Endothelial cell of umbilical vein (primary cell): ENCODE measurements at regions not wholly inside any gene's neighbourhood (a gene's known extent, or its start where the extent isn't known, plus 50 kb on each side); places are given as distances from the start of the nearest gene placed in this dataset.

Source experiments
- BruUV-seq: library from RNA; stranded (reverse); fragments of 400-500 nt; replicated peaks from 2 replicates; lab custom pipeline; 2021; lab: Mats Ljungman, UMichigan
- CTCF ChIA-PET: fragments of 300-600, 350-600 bp; sonication (Branson Sonifier 250); formaldehyde crosslinking; loops from one replicate; lab custom pipeline; 2021; ENCODE audit warnings: antibody characterized with exemption, inconsistent platforms; lab: Charles Lee
- POLR2A ChIA-PET: fragments of 300-600, 350-600 bp; sonication (Branson Sonifier 250); formaldehyde crosslinking; loops from one replicate; lab custom pipeline; 2021; ENCODE audit warnings: antibody characterized with exemption, inconsistent platforms; lab: Charles Lee
- DNase-seq: peaks from one replicate; pipeline ENCODE4 v3.0.0-alpha.2; 2011; ENCODE audit warnings: low read depth, low spot score
- FAIRE-seq: peaks from 2 replicates; lab custom pipeline; 2011; peaks lifted over from hg19 to GRCh38; lab: Jason Lieb, UNC
- H2AFZ ChIP-seq: 2 replicates; pipeline ENCODE4 v1.6.0; 2012; ENCODE audit warnings: low read depth, low read length, control low read depth, inconsistent platforms
- H3K27ac ChIP-seq: 2 replicates; pipeline ENCODE4 v1.5.1; 2011; ENCODE audit warnings: low read depth, mild to moderate bottlenecking, control low read depth, low read length, moderate library complexity; ENCODE audit not compliant: insufficient read depth
- H3K27me3 ChIP-seq, 2 experiments: 2 replicates each; pipeline versions ENCODE4 v1.6.0 to v1.6.1; 2011; ENCODE audit warnings: low read length in 2 of 2, mixed read lengths in 1 of 2; ENCODE audit not compliant: control insufficient read depth in 2 of 2, insufficient read depth in 2 of 2
- H3K36me3 ChIP-seq, 2 experiments: 2 replicates in 1 of 2; 3 replicates in 1 of 2; pipeline ENCODE4 v1.5.1; 2011; ENCODE audit warnings: low read length in 2 of 2, mild to moderate bottlenecking in 1 of 2, moderate library complexity in 1 of 2; ENCODE audit not compliant: control insufficient read depth in 2 of 2, insufficient read depth in 2 of 2; ENCODE audit errors: extremely low read depth in 1 of 2
- H3K4me1 ChIP-seq: 3 replicates; pipeline ENCODE4 v1.5.1; 2011; ENCODE audit warnings: mild to moderate bottlenecking, low read length; ENCODE audit not compliant: control insufficient read depth, insufficient read depth; ENCODE audit errors: extremely low read depth
- H3K4me2 ChIP-seq: 2 replicates; pipeline ENCODE4 v1.6.1; 2011; ENCODE audit warnings: low read length, control low read depth, mixed read lengths; ENCODE audit not compliant: insufficient read depth
- H3K4me3 ChIP-seq, 3 experiments: fragments of 200-600 bp in 1 of 3; sonication (generic), shearing (Covaris generic) in 1 of 3; replicated peaks in 1 of 3; 2 replicates each; pipeline ENCODE4 v1.5.1; 2011 to 2016; ENCODE audit warnings: control low read depth in 3 of 3, low read length in 3 of 3, mild to moderate bottlenecking in 2 of 3, inconsistent platforms in 1 of 3, low read depth in 1 of 3, moderate library complexity in 1 of 3; ENCODE audit not compliant: insufficient read depth in 1 of 3
- H3K79me2 ChIP-seq: 2 replicates; pipeline ENCODE4 v1.6.0; 2012; ENCODE audit warnings: low read length, inconsistent platforms; ENCODE audit not compliant: control insufficient read depth, insufficient read depth
- H3K9ac ChIP-seq: replicated peaks from 2 replicates; pipeline ENCODE3; 2011; ENCODE audit warnings: low read length, control low read depth; ENCODE audit not compliant: insufficient read depth; ENCODE audit errors: extremely low read depth
- H3K9me1 ChIP-seq: replicated peaks from 3 replicates; pipeline ENCODE4 v1.6.0; 2011; ENCODE audit warnings: mild to moderate bottlenecking, low read length; ENCODE audit not compliant: control insufficient read depth, insufficient read depth; ENCODE audit errors: extremely low read depth
- H3K9me3 ChIP-seq: replicated peaks from 2 replicates; pipeline ENCODE4 v1.5.1; 2012; ENCODE audit warnings: low read length, inconsistent platforms; ENCODE audit not compliant: control insufficient read depth, insufficient read depth
- H4K20me1 ChIP-seq: replicated peaks from 2 replicates; pipeline ENCODE3; 2011; ENCODE audit warnings: mild to moderate bottlenecking, low read length; ENCODE audit not compliant: control insufficient read depth, insufficient read depth; ENCODE audit errors: extremely low read depth
- EZH2 ChIP-seq: IDR thresholded peaks from 2 replicates; pipeline ENCODE4 v1.6.1; 2012; ENCODE audit warnings: borderline replicate concordance, low read depth, mild to moderate bottlenecking, moderate library complexity, low read length, inconsistent platforms; ENCODE audit not compliant: severe bottlenecking
- FOS ChIP-seq: IDR thresholded peaks from 2 replicates; pipeline ENCODE4 v1.6.1; 2011; ENCODE audit warnings: mild to moderate bottlenecking, low read length, moderate library complexity, borderline replicate concordance; ENCODE audit not compliant: insufficient read depth
- GATA2 ChIP-seq: IDR thresholded peaks from 2 replicates; pipeline ENCODE4 v1.7.0; 2011; ENCODE audit warnings: low read depth, mild to moderate bottlenecking, moderate library complexity, mixed read lengths, low read length; ENCODE audit not compliant: insufficient read length, insufficient read depth
- JUN ChIP-seq: IDR thresholded peaks from 2 replicates; pipeline ENCODE4 v1.6.1; 2011; ENCODE audit warnings: borderline replicate concordance, low read depth; ENCODE audit not compliant: insufficient read length, insufficient read depth
- MAX ChIP-seq: IDR thresholded peaks from 2 replicates; pipeline ENCODE4 v1.6.1; 2011; ENCODE audit not compliant: insufficient read depth, insufficient read length
- MYC ChIP-seq: IDR thresholded peaks from one replicate; pipeline ENCODE4 v1.6.1; 2011; ENCODE audit warnings: mild to moderate bottlenecking, low read depth, low read length
- POLR2A ChIP-seq: IDR thresholded peaks from 2 replicates; pipeline ENCODE4 v1.6.1; 2012; ENCODE audit warnings: low read depth, mild to moderate bottlenecking, control low read depth, low read length
- POLR2AphosphoS5 ChIP-seq: IDR thresholded peaks from 2 replicates; pipeline ENCODE4 v1.6.1; 2012; ENCODE audit warnings: low read depth, mild to moderate bottlenecking, control low read depth, low read length, moderate library complexity; ENCODE audit not compliant: insufficient read depth
- dilution Hi-C: fragments of 300-500 bp; cut with MboI; formaldehyde crosslinking; loops from one replicate; pipeline ENCODE4 v1.15.0; 2019; ENCODE audit warnings: low sequenced_read_pairs; ENCODE audit not compliant: extremely low pct_ligation_motif_present
- intact Hi-C: fragments of 100-400 bp; cut with micrococcal nuclease; formaldehyde crosslinking; loops from one replicate; pipeline ENCODE4 v1.10.0; 2022
- TF ChIP-seq, protein P1 (sequence below), 2 donors: IDR thresholded peaks; 1 replicate in 1 of 2; 2 replicates in 1 of 2; pipeline ENCODE4 v1.5.1; 2011; ENCODE audit warnings: low read length in 2 of 2, mild to moderate bottlenecking in 2 of 2, moderate library complexity in 2 of 2, control low read depth in 1 of 2, inconsistent platforms in 1 of 2, low read depth in 1 of 2; ENCODE audit not compliant: insufficient read depth in 1 of 2; ENCODE audit errors: extremely low read depth in 1 of 2

DNA sequence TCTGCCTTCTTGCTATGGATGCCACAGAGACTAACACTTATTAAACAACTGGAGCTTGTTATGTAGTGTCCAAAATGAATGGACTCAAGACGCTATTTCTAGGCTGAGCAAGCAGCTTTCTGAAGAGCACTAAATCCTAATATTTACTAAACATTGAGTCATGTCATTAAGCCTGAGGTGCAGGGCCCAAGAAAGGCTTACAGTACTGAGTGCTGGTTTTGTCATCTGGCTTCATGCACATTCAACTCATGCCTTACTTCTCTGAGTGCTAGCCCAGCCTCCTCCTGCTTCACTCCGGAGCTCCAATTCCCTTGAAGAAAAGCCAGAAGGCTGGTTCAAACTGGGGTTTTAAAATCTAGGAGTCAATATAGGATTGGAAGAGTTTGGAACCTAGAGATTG lies 363.3 kb upstream of the CDH5 start:
- no peak overlapping the region for H3K4me3 ChIP-seq
- H3K27me3 ChIP-seq: no peaks in the 10 kb centered on the region
- DNase-seq (no peak), FAIRE-seq (no peak)
- dilution Hi-C loops: no loop called here
- no peaks in the 10 kb centered on the region for H3K36me3 ChIP-seq
- BruUV-seq: no TSS peak
- H3K79me2 ChIP-seq: no peaks in the 10 kb centered on the region
- CTCF ChIA-PET: no interaction called here
- no peak overlapping the region for H2AFZ ChIP-seq
- H3K9ac ChIP-seq: no peak overlapping the region
- POLR2A ChIA-PET: no interaction called here
- no peaks in the 10 kb centered on the region for H3K4me1 ChIP-seq
- H3K27ac ChIP-seq: no peak overlapping the region
- no peak overlapping the region for H3K4me2 ChIP-seq
- H3K9me3 ChIP-seq: no peaks in the 10 kb centered on the region
- no peaks in the 10 kb centered on the region for H3K9me1 ChIP-seq
- intact Hi-C loops: no loop called here
- H4K20me1 ChIP-seq: no peaks in the 10 kb centered on the region
- TF ChIP-seq FOS (no peak), MAX (no peak), EZH2 (no peak), JUN (no peak), POLR2A (no peak), GATA2 (no peak), MYC (no peak), POLR2AphosphoS5 (no peak)
- TF ChIP-seq, protein P1, sequence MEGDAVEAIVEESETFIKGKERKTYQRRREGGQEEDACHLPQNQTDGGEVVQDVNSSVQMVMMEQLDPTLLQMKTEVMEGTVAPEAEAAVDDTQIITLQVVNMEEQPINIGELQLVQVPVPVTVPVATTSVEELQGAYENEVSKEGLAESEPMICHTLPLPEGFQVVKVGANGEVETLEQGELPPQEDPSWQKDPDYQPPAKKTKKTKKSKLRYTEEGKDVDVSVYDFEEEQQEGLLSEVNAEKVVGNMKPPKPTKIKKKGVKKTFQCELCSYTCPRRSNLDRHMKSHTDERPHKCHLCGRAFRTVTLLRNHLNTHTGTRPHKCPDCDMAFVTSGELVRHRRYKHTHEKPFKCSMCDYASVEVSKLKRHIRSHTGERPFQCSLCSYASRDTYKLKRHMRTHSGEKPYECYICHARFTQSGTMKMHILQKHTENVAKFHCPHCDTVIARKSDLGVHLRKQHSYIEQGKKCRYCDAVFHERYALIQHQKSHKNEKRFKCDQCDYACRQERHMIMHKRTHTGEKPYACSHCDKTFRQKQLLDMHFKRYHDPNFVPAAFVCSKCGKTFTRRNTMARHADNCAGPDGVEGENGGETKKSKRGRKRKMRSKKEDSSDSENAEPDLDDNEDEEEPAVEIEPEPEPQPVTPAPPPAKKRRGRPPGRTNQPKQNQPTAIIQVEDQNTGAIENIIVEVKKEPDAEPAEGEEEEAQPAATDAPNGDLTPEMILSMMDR (IDR thresholded peaks at IDR 0.05; ENCODE audit: extremely low read depth in 1 of 2, insufficient read depth in 1 of 2, low read depth in 1 of 2, low read length in 2 of 2): no peak
